ENCODE measurements at regions not wholly inside any gene's neighbourhood (a gene's known extent, or its start where the extent isn't known, plus 50 kb on each side); places are given as distances from the start of the nearest gene placed in this dataset.

DNA sequence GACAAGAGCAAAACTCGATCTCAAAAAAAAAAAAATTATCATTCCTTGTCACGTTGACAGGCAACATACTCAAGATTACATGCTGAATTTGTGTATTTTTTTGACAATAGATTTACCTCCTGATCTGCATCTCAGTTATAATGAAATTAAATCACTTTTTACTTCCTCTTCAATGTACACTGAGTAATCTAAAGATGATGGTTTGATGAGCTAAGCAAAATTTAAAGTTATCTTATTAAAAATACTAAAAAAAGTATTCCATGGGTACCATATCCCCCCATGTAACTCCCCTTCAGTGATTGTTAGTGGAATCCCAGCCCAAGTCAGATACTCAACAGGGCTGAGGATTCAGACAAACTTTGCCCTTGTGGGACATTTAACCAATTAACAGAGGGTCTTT, 463.2 kb downstream of the OCA2 start:
- TF ChIP-seq, protein P1, sequence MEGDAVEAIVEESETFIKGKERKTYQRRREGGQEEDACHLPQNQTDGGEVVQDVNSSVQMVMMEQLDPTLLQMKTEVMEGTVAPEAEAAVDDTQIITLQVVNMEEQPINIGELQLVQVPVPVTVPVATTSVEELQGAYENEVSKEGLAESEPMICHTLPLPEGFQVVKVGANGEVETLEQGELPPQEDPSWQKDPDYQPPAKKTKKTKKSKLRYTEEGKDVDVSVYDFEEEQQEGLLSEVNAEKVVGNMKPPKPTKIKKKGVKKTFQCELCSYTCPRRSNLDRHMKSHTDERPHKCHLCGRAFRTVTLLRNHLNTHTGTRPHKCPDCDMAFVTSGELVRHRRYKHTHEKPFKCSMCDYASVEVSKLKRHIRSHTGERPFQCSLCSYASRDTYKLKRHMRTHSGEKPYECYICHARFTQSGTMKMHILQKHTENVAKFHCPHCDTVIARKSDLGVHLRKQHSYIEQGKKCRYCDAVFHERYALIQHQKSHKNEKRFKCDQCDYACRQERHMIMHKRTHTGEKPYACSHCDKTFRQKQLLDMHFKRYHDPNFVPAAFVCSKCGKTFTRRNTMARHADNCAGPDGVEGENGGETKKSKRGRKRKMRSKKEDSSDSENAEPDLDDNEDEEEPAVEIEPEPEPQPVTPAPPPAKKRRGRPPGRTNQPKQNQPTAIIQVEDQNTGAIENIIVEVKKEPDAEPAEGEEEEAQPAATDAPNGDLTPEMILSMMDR (IDR thresholded peaks at IDR 0.05) = no peak
- no peak for TF ChIP-seq POLR2AphosphoS5 (IDR thresholded peaks at IDR 0.05; ENCODE audit: insufficient read depth in 1 of 2, low read depth in 1 of 2)

Data from vagina (tissue), 2 donors.